Mesodermal cell (in vitro differentiated cells): ENCODE measurements at regions not wholly inside any gene's neighbourhood (a gene's known extent, or its start where the extent isn't known, plus 50 kb on each side); places are given as distances from the start of the nearest gene placed in this dataset.
"Not testable (repeated sequence)": the region's sequence is repeated elsewhere in the genome, so short reads cannot be mapped to it uniquely, and the experiment has no call there.

ENCODE experiments used
- H3K27ac ChIP-seq: 2 replicates; pipeline ENCODE4 v1.7.0; 2013; ENCODE audit warnings: mild to moderate bottlenecking, low read depth, low read length, moderate library complexity; ENCODE audit not compliant: severe bottlenecking
- H3K36me3 ChIP-seq: 2 replicates; pipeline ENCODE4 v1.7.1; 2013; ENCODE audit warnings: mild to moderate bottlenecking, low read length, moderate library complexity; ENCODE audit not compliant: control insufficient read depth, insufficient read depth
- H3K4me1 ChIP-seq: one replicate; pipeline ENCODE4 v1.7.1; 2013; ENCODE audit warnings: mild to moderate bottlenecking, low read length; ENCODE audit not compliant: insufficient read depth, control insufficient read depth, poor library complexity, severe bottlenecking
- H3K4me3 ChIP-seq: 2 replicates; pipeline ENCODE4 v1.7.0; 2013; ENCODE audit warnings: low read length, control low read depth, mild to moderate bottlenecking; ENCODE audit not compliant: insufficient read depth, poor library complexity, severe bottlenecking; ENCODE audit errors: extremely low read depth
- H3K9me3 ChIP-seq: 2 replicates; pipeline ENCODE4 v1.7.1; 2013; ENCODE audit warnings: mild to moderate bottlenecking, low read length, moderate library complexity; ENCODE audit not compliant: control insufficient read depth
- WGBS, 2 experiments: methylation state at CpG; one replicate each; pipeline ENCODE4 v1.1.5; 2013; ENCODE audit warnings: missing lambda C conversion rate in 2 of 2; ENCODE audit not compliant: insufficient coverage in 2 of 2; 5-methylcytosine and 5-hydroxymethylcytosine counted together

DNA sequence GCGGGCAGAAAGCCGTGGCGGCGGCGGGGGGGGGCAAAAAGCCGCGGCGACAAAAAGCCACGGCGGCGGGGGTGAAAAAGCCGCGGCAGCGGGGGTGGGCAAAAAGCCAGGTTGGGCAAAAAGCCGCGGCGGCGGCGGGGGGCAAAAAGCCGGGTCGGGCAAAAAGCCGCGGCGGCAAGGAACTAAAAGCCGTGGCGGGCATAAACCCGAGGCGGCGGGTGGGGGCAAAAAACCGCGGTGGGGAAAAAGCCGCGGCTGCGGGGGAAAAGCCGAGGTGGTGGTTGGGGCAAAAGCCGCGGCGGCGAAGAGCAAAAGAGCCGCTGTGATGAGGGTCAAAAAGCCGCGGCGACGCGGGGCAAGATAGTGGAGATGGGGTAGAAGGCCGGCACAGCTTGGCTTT is 1834.2 kb downstream of the FOXD4L5 start:
- WGBS, 2 experiments, result no CpG with 5 or more reads among the region's 46 CpGs
- not testable (repeated sequence) for H3K36me3 ChIP-seq, H3K4me3 ChIP-seq, H3K4me1 ChIP-seq, H3K9me3 ChIP-seq, H3K27ac ChIP-seq

DNA sequence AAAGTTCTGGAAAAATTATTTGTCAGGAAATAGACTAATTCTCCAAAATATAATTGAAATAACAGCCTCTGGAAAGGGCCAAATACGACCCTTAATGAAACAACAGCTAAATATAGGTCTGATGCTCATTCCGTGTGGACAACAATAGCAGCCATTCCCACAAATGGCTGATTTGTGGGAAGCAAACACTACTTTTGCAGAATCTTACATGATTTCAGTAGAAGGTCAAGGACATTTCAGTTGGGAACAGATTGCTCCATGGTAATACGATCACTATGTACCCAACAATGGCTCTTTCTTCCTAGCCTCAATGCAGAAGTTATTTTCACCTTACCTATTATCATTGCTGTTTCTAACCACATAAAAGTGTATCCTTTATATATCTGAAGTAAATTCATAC is 1859.9 kb downstream of the FOXD4L5 start:
- not testable (repeated sequence) for H3K9me3 ChIP-seq, H3K27ac ChIP-seq, H3K4me3 ChIP-seq, H3K4me1 ChIP-seq, H3K36me3 ChIP-seq
- no CpG with 5 or more reads among the region's 3 CpGs for WGBS, 2 experiments

GRCh38 chr9:63390897-63391296 is 1894.1 kb downstream of the FOXD4L5 start:
- no CpG with 5 or more reads among the region's 3 CpGs for WGBS, 2 experiments
- H3K27ac ChIP-seq, H3K4me3 ChIP-seq, H3K9me3 ChIP-seq, H3K36me3 ChIP-seq, H3K4me1 ChIP-seq: not testable (repeated sequence)

GRCh38 chr9:63385479-63385878 is 1899.5 kb downstream of the FOXD4L5 start:
- H3K27ac ChIP-seq, H3K4me1 ChIP-seq, H3K9me3 ChIP-seq, H3K36me3 ChIP-seq: not testable (repeated sequence)
- peak overlapping the region; percentile 8 for H3K4me3 ChIP-seq
- WGBS, 2 experiments, result no CpG with 5 or more reads among the region's 28 CpGs

GRCh38 chr9:63379864-63380263 is 1905.1 kb downstream of the FOXD4L5 start:
- H3K36me3 ChIP-seq, H3K4me3 ChIP-seq, H3K4me1 ChIP-seq, H3K27ac ChIP-seq, H3K9me3 ChIP-seq: not testable (repeated sequence)
- WGBS, 2 experiments, result 47 to 85% methylated on average over 4 to 6 of the region's 12 CpGs

- H3K36me3 ChIP-seq, H3K4me3 ChIP-seq, H3K27ac ChIP-seq, H3K9me3 ChIP-seq, H3K4me1 ChIP-seq: not testable (repeated sequence)
- no CpG with 5 or more reads among the region's 4 CpGs for WGBS, 2 experiments
Measured at GRCh38 chr9:63354219-63354618, 1930.8 kb downstream of the FOXD4L5 start.

- not testable (repeated sequence) for H3K9me3 ChIP-seq, H3K4me1 ChIP-seq, H3K36me3 ChIP-seq, H3K4me3 ChIP-seq
- H3K27ac ChIP-seq, result peak overlapping the region; percentile 41
- no CpG with 5 or more reads among the region's 3 CpGs for WGBS, 2 experiments
Measured at GRCh38 chr9:63347347-63347746, 1937.7 kb downstream of the FOXD4L5 start.

DNA sequence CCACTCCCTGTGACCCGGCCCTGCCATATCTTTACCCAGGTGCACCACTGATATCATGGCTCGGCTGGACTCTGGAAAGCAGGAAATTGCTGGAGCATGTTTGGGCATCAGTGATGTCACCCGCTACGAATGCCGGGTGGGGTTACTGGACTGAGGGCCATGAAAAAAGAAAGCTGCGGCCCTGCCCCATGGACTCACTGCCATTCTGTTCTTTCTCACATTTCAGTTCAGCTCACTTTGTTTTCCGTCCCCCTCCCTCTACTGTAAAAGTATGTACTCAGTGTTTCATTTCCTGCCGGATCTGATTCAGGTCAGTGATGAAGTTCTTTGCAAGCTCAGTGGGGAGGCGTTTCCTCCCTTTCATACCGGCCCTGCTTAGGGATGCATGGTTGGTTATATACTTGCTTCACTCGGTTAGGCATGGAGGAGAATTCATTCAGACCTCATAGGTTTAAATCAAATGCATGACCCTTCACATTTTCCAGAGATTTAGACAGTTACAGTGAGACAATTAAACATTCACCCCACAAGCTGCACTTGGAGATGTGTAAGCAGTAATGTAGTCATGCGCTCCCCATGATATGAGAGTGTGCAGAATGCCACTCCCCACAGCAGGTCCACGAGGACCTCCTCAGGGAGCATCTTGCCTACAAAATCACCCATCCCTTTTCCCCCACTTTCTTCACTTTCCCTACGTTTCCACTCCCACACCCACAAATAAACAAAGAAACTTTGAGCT is 1938.5 kb downstream of the FOXD4L5 start:
- H3K36me3 ChIP-seq, H3K4me1 ChIP-seq, H3K4me3 ChIP-seq, H3K9me3 ChIP-seq: not testable (repeated sequence)
- WGBS, 2 experiments, result 80% methylated on average over 2 of the region's 14 CpGs; no CpG with 5 or more reads in 1 of the 2 experiments
- H3K27ac ChIP-seq, result peak overlapping the region; percentile 64

DNA sequence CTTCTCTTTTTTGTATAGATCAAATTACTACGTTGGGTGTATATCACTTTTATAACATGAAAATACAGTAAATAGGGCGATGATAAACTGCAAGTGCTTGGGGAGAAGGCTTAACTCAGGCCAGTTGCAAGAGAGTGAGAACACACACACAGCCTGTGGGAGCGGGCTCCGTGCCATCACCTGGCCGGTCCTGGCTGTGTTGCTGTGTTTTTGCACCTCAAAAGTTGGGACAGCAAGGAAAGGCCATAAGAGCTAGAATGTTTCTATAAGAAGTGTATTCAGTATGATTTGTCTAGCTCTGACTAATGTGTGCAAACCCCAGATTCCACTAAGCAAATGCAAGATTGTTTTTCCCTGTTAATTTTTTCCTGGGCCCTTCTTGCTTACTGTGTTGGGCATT is 1940.6 kb downstream of the FOXD4L5 start:
- not testable (repeated sequence) for H3K9me3 ChIP-seq, H3K36me3 ChIP-seq, H3K4me3 ChIP-seq, H3K4me1 ChIP-seq, H3K27ac ChIP-seq
- WGBS, 2 experiments, result no CpG with 5 or more reads among the region's 5 CpGs

GRCh38 chr9:63342528-63342927 is 1942.5 kb downstream of the FOXD4L5 start:
- H3K36me3 ChIP-seq, H3K4me3 ChIP-seq, H3K9me3 ChIP-seq, H3K4me1 ChIP-seq: not testable (repeated sequence)
- peak overlapping the region; percentile 53 for H3K27ac ChIP-seq
- WGBS, 2 experiments, result no CpG with 5 or more reads among the region's 4 CpGs

DNA sequence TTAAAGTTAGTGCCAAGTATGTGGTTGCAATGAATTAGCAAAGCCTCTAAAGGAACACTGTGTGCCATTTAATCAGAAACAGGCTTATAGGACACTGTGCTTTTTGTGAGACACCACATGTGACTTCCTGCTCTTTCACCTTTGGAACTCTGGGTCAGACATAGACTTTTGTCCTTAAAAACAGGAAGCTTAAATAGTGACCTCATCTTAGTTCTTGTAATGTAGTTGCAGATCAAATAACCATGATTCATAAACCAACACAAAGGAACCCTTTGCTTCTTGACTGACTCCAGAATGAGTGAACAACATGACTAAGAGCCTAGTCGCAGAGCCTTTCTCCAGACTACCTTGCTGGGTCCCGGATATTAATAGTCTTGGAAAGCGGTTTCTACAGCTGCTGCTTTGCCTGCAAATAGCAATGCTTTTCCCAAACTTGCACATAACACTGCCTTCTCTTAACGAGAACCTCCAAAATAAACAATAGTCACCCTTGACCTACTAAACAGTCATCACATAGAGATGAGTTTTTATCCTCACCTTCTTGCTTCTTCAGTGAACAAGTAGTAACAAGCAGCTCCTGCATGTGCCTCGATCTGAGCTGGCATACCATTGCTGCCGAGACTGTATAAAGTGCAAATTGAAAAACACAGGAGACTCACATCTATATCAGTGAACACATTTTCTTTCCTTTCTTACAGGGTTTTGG is 1947.0 kb downstream of the FOXD4L5 start:
- H3K9me3 ChIP-seq, H3K36me3 ChIP-seq, H3K4me1 ChIP-seq, H3K4me3 ChIP-seq: not testable (repeated sequence)
- peak overlapping the region; percentile 80 for H3K27ac ChIP-seq
- no CpG with 5 or more reads among the region's 6 CpGs for WGBS, 2 experiments
